ENCODE measurements at regions not wholly inside any gene's neighbourhood (a gene's known extent, or its start where the extent isn't known, plus 50 kb on each side); places are given as distances from the start of the nearest gene placed in this dataset.

DNA sequence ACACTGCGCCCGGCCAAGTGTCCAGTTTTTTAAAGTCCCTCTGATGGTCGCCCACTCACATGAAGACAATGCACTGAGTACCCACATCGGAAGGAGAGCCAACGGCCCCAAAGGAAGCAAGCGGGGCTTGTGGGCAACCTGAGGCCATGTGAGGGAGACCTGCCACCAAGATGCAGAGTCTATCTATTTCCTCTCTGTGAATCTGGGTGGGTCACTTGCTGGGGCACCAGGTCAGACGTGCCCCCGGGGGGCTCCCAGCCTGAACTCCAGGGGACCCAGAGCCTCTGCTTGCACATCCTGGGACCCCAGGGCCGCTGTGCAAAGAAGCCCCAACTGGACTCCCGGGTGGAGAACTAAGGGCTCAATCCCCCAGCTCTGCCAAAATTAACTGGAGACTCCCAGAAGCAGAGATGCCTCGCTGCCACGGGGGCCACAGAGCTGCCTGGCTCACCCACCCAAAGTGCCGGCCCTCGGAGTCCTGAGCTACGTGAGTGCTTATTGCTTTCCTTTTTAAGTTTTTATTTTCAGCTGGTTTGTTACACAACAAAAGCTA lies 106.4 kb downstream of the BRD1 start:
- H3K4me3 Mint-ChIP-seq = no peak overlapping the region
- H3K27me3 Mint-ChIP-seq (ENCODE audit: low read depth) = peaks cover 3% of the 10 kb centered on the region
- DNase-seq (no peak), ATAC-seq (no peak)
- H3K9me3 Mint-ChIP-seq = no peaks in the 10 kb centered on the region
- H3K36me3 Mint-ChIP-seq (ENCODE audit: insufficient read depth) = no peaks in the 10 kb centered on the region
- peaks cover 5% of the 10 kb centered on the region for H3K4me1 Mint-ChIP-seq (ENCODE audit: low read depth)

DNA sequence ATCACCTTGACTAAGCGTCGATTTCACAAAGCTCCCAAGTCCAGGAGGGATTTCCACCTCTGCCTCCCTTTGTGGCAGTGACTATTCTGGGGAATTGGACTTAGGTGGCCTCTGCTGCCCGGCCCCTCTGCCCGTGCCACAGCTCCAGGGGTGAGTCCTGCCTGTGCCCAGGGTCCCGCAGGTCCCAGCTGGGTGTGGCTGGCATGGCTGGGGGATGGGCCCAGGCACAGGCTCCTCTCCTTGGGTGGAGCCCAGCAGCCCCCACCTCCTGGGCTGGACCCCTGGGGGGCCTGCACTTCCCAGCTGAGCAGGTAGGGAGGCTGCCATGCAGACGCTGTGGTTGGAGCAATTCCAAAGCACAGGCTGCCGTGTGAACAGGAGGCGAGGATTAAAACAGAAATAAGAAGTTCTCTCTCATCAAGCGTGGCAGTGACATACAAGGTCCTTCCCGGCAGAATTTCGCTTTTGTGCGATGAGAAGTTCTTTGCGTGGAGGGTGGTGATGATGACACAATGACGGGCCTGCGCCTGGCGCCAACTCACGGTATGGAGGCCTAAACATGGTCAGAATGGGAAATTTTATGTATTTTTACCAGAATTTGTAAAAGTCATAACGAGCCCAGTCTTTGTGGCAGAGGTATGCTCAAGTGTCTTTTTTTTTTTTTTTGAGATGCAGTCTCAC lies 107.3 kb downstream of the BRD1 start:
- peaks cover 5% of the 10 kb centered on the region for H3K4me1 Mint-ChIP-seq (ENCODE audit: low read depth)
- H3K9me3 Mint-ChIP-seq = no peaks in the 10 kb centered on the region
- ATAC-seq (no peak), DNase-seq (no peak)
- no peaks in the 10 kb centered on the region for H3K27me3 Mint-ChIP-seq (ENCODE audit: low read depth)
- no peak overlapping the region for H3K4me3 Mint-ChIP-seq
- H3K36me3 Mint-ChIP-seq (ENCODE audit: insufficient read depth) = no peaks in the 10 kb centered on the region

DNA sequence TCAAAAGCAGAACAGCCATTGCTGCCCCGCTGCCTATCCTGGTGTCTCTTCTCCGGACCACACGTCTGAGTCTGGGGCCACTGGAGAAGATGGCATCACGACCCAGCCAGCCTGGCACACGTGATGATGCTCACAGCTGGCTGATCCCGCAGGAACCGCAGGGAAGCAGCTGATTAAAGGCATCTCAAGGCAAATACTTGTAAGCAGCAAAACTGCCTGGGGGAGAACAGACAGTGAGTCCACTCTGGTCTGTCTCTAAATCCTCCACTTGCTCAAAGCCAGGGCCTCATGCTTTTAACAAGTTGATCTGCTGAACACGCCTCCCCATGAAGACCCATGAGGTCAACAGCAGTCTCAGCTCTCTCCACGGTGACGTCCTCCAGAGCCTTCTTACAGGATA lies 108.6 kb downstream of the BRD1 start:
- ATAC-seq (no peak), DNase-seq (no peak)
- H3K9me3 Mint-ChIP-seq = no peaks in the 10 kb centered on the region
- no peaks in the 10 kb centered on the region for H3K27me3 Mint-ChIP-seq (ENCODE audit: low read depth)
- H3K4me3 Mint-ChIP-seq = no peak overlapping the region
- peaks cover 4% of the 10 kb centered on the region for H3K4me1 Mint-ChIP-seq (ENCODE audit: low read depth)
- H3K36me3 Mint-ChIP-seq (ENCODE audit: insufficient read depth) = no peaks in the 10 kb centered on the region

DNA sequence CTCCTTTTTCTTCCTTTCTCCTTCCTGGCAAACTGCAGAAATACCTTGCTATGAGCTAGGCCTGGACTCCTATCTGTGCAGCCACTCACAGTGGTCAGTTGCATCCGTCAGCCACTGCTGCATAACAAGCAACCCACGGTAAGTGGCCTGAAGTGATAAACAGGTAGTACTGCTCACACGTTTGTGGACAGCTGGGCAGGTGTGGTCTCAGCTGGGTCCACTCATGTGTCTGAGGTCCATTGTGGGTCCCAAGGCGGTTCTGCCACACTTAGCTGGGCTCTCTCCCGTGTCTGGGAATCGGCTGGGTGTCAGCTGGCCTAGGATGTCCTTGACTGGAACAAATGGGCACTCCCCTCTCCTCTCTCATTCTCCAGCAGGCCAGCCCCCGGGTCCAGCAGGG lies 109.3 kb downstream of the BRD1 start:
- ATAC-seq (no peak), DNase-seq (no peak)
- H3K4me3 Mint-ChIP-seq = no peak overlapping the region
- H3K36me3 Mint-ChIP-seq (ENCODE audit: insufficient read depth) = no peaks in the 10 kb centered on the region
- peaks cover 3% of the 10 kb centered on the region for H3K27me3 Mint-ChIP-seq (ENCODE audit: low read depth)
- no peaks in the 10 kb centered on the region for H3K9me3 Mint-ChIP-seq
- H3K4me1 Mint-ChIP-seq (ENCODE audit: low read depth) = peaks cover 2% of the 10 kb centered on the region

DNA sequence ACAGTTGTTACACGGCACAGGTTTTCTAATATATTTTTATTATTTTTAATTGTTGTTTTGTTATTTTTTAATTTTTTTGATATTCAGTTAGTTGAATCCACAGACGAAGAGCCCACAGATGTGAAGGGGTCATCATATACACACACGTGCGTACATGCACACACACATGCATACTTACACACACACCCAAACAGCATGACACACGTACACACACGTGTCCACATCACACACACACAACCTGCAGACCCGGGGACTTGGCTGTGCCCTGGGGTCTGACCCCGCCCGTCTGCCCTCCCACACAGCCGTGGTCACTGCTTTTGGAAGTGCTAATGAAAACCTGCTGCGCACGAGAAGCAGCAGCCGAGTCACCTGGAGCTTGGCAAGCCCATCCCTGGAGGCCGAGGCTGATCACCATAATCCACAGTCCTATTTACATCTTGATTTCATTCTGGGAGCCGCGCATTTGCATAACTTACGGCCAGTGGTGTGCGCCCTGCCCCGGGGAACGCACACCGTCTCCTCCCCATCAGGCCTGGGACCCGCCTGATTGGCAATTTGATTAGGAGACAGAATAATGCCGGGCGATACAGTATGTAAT lies 110.3 kb downstream of the BRD1 start:
- Mint-ChIP-seq H3K4me3 (no peak overlapping the region), H3K36me3 (ENCODE audit: insufficient read depth) (no peaks in the 10 kb centered on the region), H3K9me3 (no peaks in the 10 kb centered on the region)

DNA sequence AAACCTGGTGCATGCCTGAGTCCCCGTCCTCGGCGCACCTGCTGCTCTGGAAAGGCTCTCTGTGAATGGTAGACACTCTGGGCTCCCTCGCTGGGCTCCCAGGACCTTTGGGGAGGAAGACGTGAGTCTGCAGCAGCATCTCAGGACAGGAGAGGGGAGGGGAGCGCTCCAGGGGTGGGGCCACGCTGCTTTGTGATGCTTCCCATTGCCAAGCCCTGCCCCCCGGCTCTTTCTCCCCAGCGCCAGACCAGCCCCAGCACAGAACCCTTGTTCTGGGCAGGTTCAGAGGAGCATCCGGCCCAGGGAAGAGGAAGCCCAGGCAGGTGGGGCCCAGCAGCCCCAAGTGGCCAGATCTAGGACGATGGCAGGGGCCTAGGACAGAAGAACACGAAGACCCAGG lies 111.2 kb downstream of the BRD1 start:
- Mint-ChIP-seq H3K4me1 (ENCODE audit: low read depth) (no peaks in the 10 kb centered on the region), H3K9me3 (no peaks in the 10 kb centered on the region), H3K27me3 (ENCODE audit: low read depth) (peaks cover 15% of the 10 kb centered on the region), H3K4me3 (no peak overlapping the region), H3K36me3 (ENCODE audit: insufficient read depth) (no peaks in the 10 kb centered on the region)
- no peak for DNase-seq
- no peak for ATAC-seq

More for the DNA sequence above, 110.3 kb downstream of the BRD1 start:
- DNase-seq = no peak
- Mint-ChIP-seq H3K4me1 (ENCODE audit: low read depth) (no peaks in the 10 kb centered on the region), H3K27me3 (ENCODE audit: low read depth) (peaks cover 9% of the 10 kb centered on the region)
- no peak for ATAC-seq

DNA sequence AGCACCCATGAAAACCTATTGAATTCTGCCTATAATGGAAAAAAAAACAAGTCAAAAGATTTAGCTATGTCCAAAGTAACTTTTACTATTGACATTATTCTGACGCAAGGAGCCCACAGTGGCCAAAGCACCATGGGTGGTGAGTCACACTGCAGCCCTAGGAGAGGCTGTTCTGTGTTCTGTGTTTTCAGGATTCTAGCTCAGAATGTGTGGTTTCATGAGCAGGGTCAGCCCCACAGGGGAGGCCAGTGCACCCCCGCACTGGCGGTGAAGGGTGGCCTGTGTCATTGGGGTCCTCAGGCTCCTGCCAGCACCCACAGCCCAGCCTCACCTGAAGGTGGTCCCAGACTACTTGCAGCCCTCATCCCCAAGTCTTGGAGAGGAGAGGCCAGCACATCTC lies 112.2 kb downstream of the BRD1 start:
- no peaks in the 10 kb centered on the region for H3K4me1 Mint-ChIP-seq (ENCODE audit: low read depth)
- peaks cover 25% of the 10 kb centered on the region for H3K27me3 Mint-ChIP-seq (ENCODE audit: low read depth)
- H3K4me3 Mint-ChIP-seq = no peak overlapping the region
- DNase-seq (no peak), ATAC-seq (no peak)
- H3K36me3 Mint-ChIP-seq (ENCODE audit: insufficient read depth) = no peaks in the 10 kb centered on the region
- no peaks in the 10 kb centered on the region for H3K9me3 Mint-ChIP-seq

DNA sequence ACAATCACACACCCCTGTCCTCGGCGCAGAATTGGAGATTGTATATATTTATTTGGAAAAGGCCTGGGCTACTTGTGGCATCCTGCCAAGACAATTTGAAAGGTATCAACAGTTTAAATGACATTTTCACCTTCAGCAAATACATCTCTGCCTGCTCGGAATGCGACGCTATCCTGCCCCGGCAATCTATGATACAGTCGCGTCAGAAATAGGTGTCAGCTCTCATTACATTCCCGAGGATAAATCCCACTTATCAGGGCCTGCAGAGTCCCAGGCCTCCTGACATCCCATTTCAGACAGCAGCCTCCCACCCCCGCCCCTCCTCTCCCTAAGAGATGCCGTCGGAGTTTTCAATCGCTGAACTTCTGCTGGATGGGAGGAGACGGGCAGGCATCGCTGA lies 114.7 kb downstream of the BRD1 start:
- peaks cover 5% of the 10 kb centered on the region for H3K9me3 Mint-ChIP-seq
- H3K36me3 Mint-ChIP-seq (ENCODE audit: insufficient read depth) = no peaks in the 10 kb centered on the region
- DNase-seq = no peak
- no peak overlapping the region for H3K4me3 Mint-ChIP-seq
- peaks cover 32% of the 10 kb centered on the region for H3K27me3 Mint-ChIP-seq (ENCODE audit: low read depth)
- no peak for ATAC-seq
- no peaks in the 10 kb centered on the region for H3K4me1 Mint-ChIP-seq (ENCODE audit: low read depth)

DNA sequence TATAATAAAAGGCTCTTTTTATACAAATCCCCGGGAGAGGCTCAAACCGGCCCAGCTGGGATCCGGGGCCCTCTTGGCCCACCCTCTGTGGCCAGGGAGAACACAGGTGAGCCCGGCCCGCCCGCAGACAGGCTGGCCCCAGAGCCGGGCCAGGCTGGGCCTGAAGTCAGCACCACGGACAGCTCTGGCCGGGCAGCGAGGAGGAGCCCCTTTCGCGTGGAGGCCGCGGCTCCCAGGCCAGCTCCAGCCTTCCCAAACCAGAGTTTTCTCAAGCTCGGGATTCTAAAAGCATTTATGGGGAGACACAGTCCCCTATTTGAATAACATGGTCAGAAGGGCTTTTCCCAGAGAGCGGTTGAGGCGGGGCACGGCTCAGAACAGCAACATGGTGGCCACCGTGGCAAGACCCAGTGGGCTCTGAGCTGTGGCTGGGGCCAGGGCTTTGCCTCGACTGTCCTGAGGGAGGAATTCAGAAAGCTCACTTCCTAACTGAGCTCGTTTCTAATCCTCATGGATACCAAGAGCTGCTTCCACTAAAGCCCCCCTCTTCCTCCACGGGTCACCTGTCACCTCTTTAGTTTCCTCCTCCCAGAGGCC lies 115.4 kb downstream of the BRD1 start:
- no peaks in the 10 kb centered on the region for H3K4me1 Mint-ChIP-seq (ENCODE audit: low read depth)
- H3K9me3 Mint-ChIP-seq = peaks cover 5% of the 10 kb centered on the region
- no peak for ATAC-seq
- H3K27me3 Mint-ChIP-seq (ENCODE audit: low read depth) = peaks cover 35% of the 10 kb centered on the region
- no peak overlapping the region for H3K4me3 Mint-ChIP-seq
- no peaks in the 10 kb centered on the region for H3K36me3 Mint-ChIP-seq (ENCODE audit: insufficient read depth)
- no peak for DNase-seq

DNA sequence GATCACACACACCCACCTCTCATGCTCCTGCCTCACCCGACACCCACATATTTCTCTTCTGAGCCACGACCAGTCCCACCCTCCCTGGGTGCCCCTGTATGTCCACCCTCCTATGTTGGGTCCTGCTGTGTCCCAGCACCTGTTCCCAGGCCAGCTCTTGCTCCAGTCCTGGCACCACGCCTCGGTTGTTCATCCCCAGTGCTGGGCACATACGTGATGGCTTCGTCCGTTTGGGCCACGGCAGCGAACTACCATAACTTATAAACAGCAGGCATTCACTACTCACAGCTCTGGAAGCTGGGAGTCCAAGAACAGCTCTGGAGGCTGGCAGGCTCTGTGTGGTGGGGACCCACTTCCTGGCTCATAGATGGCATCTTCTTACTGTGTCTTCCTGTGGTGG lies 116.9 kb downstream of the BRD1 start:
- H3K27me3 Mint-ChIP-seq (ENCODE audit: low read depth) = peaks cover 46% of the 10 kb centered on the region
- H3K9me3 Mint-ChIP-seq = peaks cover 5% of the 10 kb centered on the region
- no peak overlapping the region for H3K4me3 Mint-ChIP-seq
- ATAC-seq = no peak
- no peak for DNase-seq
- peaks cover 3% of the 10 kb centered on the region for H3K4me1 Mint-ChIP-seq (ENCODE audit: low read depth)
- H3K36me3 Mint-ChIP-seq (ENCODE audit: insufficient read depth) = no peaks in the 10 kb centered on the region

DNA sequence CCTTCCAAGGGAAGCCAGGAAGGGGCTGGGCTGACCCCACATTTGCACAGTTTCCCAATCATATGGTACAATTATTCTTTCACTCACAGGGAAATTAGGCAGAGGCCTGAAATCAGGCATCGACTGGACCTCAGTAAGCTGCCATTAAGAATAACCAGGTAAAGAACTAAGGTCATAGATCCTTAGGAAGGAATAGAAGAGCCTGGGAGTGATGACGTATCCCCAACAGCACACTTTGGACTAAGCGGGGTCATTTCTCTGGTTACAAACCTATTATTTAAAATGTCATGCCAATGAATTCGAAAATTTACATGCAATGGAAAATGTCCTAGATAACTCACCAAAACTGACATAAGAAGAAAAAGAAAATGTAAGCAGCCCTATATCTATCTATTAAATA lies 118.2 kb downstream of the BRD1 start:
- H3K4me1 Mint-ChIP-seq (ENCODE audit: low read depth) = peaks cover 4% of the 10 kb centered on the region
- no peak for DNase-seq
- peaks cover 52% of the 10 kb centered on the region for H3K27me3 Mint-ChIP-seq (ENCODE audit: low read depth)
- H3K4me3 Mint-ChIP-seq = no peak overlapping the region
- peaks cover 5% of the 10 kb centered on the region for H3K9me3 Mint-ChIP-seq
- no peak for ATAC-seq
- H3K36me3 Mint-ChIP-seq (ENCODE audit: insufficient read depth) = no peaks in the 10 kb centered on the region

DNA sequence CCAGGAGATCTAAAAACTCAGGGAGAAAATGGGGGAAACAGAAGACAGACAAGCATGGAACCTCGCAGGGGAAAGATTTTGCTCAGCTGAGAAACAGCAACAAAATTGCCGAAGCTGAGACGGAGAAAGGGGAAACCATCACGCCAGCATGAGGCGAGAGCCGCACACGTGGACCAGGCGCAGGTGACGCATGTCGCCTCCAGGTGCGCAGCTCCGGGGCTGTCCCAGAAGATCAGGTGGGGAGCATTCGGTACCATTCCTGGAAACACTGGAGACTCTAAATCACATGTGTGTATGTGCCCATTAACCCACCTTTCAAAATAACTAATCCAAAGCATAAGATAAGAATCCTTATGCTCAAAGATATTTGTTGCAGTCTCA lies 121.7 kb downstream of the BRD1 start:
- peaks cover 4% of the 10 kb centered on the region for H3K4me1 Mint-ChIP-seq (ENCODE audit: low read depth)
- H3K27me3 Mint-ChIP-seq (ENCODE audit: low read depth) = peaks cover 44% of the 10 kb centered on the region
- peak overlapping the region; percentile 48 for H3K4me3 Mint-ChIP-seq
- DNase-seq (no peak), ATAC-seq (no peak)
- no peaks in the 10 kb centered on the region for H3K36me3 Mint-ChIP-seq (ENCODE audit: insufficient read depth)
- peaks cover 14% of the 10 kb centered on the region for H3K9me3 Mint-ChIP-seq

DNA sequence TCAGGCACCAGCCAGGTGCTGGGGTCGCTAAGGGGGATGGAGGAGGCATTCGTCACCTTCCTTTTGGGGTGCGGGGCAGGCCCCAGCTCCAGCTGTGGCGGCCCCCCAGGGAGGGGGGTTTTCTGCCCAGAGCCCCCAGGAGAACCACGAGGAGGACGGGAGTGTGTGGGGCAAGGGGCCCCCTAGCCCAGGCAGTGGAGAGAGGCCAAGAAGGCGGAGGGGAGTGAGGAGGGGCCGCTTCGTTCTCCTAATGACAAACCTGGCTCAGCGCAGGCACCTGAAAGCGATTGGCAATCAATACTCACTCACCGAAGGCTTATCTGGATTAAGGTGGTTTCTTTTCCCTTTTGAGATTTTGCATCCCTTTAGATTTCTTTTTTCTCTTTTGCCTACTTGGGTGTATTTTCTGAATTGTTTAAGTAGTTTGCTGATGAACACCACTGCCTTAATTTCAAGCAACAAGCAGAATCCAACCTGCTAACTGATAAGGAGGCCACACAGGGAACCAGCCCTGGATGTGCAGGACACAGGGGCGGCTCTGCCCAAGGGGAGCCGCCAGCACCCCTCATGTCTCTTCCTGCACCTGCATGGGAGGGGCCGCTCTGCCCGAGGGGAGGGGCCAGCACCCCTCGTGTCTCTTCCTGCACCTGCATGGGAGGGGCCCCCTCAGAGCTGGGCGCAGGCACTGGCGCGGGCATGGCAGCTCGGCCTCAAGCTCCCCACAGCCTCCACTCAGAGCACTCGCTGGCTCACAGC lies 122.3 kb downstream of the BRD1 start:
- H3K9me3 Mint-ChIP-seq = peaks cover 14% of the 10 kb centered on the region
- H3K4me1 Mint-ChIP-seq (ENCODE audit: low read depth) = peaks cover 4% of the 10 kb centered on the region
- ATAC-seq = peak; percentile 21 to 63
- DNase-seq = no peak
- no peaks in the 10 kb centered on the region for H3K36me3 Mint-ChIP-seq (ENCODE audit: insufficient read depth)
- H3K4me3 Mint-ChIP-seq = peak overlapping the region; percentile 48
- peaks cover 41% of the 10 kb centered on the region for H3K27me3 Mint-ChIP-seq (ENCODE audit: low read depth)

DNA sequence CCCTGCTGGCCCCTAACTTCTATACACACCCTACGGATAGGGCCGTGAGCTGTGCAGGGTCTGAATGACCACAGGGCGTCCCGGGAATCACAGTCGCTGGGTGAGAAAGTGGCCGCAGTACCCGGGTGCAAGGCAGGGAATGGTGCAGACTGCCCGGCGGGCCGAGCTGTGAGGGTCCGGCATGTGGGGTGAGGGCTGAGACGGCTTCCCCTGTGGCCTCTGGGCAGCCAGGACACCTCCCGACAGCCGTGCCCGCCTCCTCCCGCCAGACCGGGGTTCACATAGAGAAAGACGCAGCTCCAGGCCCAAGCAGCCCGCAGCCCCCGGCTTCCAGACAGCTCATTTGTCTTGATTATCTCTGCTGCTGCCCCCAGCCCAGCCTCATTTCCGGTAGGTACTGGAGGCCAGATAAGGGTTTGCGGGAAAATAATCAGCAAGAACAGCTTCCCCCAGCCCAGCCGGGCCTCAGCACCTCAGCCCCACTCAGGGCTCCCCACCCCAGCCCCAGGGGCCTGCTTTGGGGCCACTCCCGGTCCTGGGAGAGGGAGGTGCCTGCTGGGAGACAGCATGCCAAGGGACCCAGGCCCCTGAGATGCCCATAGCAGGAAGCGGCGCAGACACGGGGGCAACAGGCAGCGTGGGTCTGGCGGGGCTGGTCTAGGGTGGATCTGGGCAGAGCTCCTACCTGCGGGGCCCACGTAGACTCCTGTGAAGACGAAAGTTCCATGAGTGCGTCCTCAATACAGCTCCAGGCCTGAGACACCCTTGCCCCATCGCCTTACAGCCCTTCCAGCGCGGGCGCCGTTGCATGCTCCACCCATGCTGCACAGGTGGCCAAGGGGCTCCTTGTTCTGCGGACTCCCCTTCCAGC lies 123.1 kb downstream of the BRD1 start:
- DNase-seq = no peak
- Mint-ChIP-seq H3K4me3 (no peak overlapping the region), H3K36me3 (ENCODE audit: insufficient read depth) (no peaks in the 10 kb centered on the region), H3K4me1 (ENCODE audit: low read depth) (peaks cover 4% of the 10 kb centered on the region), H3K9me3 (peaks cover 9% of the 10 kb centered on the region), H3K27me3 (ENCODE audit: low read depth) (peaks cover 42% of the 10 kb centered on the region)
- ATAC-seq = no peak
